Fibroblast of the aortic adventitia (primary cell): ENCODE measurements at regions not wholly inside any gene's neighbourhood (a gene's known extent, or its start where the extent isn't known, plus 50 kb on each side); places are given as distances from the start of the nearest gene placed in this dataset.

Source experiments
- DNase-seq: peaks from one replicate; pipeline ENCODE4 v3.0.0-alpha.2; 2010; ENCODE audit warnings: low read depth
- H3K4me3 ChIP-seq: 2 replicates; pipeline ENCODE4 v1.5.1; 2011; ENCODE audit warnings: low read depth, mild to moderate bottlenecking, control low read depth, low read length, moderate library complexity
- CTCF ChIP-seq: IDR thresholded peaks from 2 replicates; pipeline ENCODE4 v1.5.1; 2011; ENCODE audit warnings: mild to moderate bottlenecking, low read length, control low read depth, inconsistent platforms; ENCODE audit not compliant: insufficient read depth

GRCh38 chr6:166758136-166758704 is 131.2 kb upstream of the RPS6KA2 start:
- no peak for TF ChIP-seq CTCF
- peak overlapping the region; percentile 28 for H3K4me3 ChIP-seq
- DNase-seq = no peak

GRCh38 chr6:166757232-166758135 is 130.4 kb upstream of the RPS6KA2 start:
- TF ChIP-seq CTCF = no peak
- DNase-seq = peak; percentile 25
- H3K4me3 ChIP-seq = peak overlapping the region; percentile 28

GRCh38 chr6:166754218-166755030 is 127.4 kb upstream of the RPS6KA2 start:
- no peak for DNase-seq
- TF ChIP-seq CTCF = no peak
- no peak overlapping the region for H3K4me3 ChIP-seq

GRCh38 chr6:166752928-166753721 is 126.1 kb upstream of the RPS6KA2 start:
- TF ChIP-seq CTCF = no peak
- H3K4me3 ChIP-seq = no peak overlapping the region
- DNase-seq = no peak

DNA sequence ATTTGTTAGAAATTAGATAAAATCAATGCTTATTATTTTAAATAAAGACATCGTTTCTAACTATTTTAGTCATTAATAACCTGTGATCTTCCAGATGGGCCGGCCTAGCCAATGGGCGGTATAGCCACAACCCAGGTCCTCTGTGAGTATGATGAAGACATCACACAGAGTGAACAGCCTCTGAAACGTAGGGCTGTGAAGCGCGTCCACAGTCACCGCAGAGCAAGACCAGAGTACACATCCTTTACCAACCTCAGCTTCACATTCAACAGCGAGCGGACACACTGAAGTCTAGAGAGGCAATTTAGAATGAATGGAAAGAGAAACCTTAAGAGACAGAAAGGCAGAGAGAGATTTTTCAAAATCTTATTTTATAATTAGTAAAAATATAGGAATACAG is 125.0 kb upstream of the RPS6KA2 start:
- no peak for DNase-seq
- H3K4me3 ChIP-seq = no peak overlapping the region
- no peak for TF ChIP-seq CTCF

- DNase-seq = no peak
- no peak for TF ChIP-seq CTCF
- H3K4me3 ChIP-seq = no peak overlapping the region
Observed at GRCh38 chr6:166751051-166751595, 124.1 kb upstream of the RPS6KA2 start.
